Suppressor macrophage (primary cell): ENCODE measurements at regions not wholly inside any gene's neighbourhood (a gene's known extent, or its start where the extent isn't known, plus 50 kb on each side); places are given as distances from the start of the nearest gene placed in this dataset.
"Not testable (repeated sequence)": the region's sequence is repeated elsewhere in the genome, so short reads cannot be mapped to it uniquely, and the experiment has no call there.

Experiments
- DNase-seq, 4 experiments: peaks; one replicate each; pipeline ENCODE4 v3.0.0-alpha.2; 2020 to 2022

GRCh38 chr3:104436506-104436905 lies 930.2 kb upstream of the ALCAM start:
- no peak for DNase-seq

DNA sequence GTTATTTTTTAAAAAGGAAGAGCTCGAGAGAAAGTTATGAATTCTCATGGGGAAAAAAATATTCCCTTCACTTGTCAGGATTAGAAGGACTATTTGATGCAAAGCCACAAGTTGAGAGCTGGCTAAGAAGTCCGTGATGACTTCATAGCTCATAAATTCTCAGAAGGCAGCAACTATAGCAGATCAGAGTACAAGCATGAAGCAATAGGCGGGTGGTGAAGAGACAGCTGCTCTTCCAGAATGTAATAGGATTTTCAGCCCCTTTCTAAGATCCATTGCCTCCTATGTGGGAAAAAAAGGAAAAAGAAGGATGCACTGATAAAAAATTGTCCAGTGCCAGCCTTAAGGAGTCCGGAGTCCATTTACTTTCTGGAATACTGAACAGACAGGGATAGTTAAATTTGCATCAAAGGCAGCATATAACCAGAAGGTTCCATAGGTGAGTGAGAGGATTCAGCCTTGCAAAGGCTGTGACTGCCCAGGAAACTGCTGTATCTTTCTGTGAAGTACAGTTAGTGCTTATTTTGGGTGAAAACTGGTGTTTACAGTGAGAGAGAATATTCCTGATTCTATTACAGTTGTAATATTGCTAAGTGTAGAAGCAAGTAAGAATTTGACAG lies 929.5 kb upstream of the ALCAM start:
- DNase-seq = no peak

DNA sequence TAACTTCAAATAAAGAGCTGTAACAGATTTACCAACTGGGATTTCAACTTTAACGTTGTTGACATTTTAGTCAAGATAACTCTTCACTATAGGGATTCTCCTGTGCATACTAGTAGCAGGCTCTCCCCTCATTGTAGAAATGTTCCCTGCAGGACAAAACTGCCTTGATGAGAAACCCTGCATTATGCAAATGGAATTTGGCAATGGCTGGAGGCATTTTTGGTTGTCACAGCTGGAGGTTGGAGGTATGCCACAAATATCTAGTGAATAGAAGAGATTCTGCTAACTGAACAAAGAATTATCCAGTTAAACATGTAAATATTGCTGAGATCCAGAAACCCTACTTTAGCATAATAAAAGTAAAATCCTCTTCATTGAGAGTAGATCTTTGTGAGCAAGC lies 928.8 kb upstream of the ALCAM start:
- no peak for DNase-seq

DNA sequence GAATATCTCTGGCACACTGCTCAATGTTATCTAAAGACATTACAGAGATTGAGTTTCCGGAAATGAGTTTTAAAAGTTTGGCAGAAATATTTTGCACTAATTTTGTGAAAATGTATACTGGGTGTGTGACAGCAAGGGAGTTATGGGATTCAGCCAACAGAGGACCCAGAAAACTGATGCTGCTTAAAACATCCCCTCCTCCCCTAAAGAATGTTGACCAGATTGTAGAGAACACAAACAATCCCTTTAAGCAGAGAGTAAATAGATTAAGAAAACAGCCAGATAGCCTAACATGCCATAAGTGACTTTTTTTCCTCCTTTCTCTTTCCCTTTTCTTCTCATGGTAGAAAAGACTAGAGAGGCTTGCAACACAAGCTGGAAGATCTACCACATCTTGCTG lies 928.0 kb upstream of the ALCAM start:
- DNase-seq = no peak

DNA sequence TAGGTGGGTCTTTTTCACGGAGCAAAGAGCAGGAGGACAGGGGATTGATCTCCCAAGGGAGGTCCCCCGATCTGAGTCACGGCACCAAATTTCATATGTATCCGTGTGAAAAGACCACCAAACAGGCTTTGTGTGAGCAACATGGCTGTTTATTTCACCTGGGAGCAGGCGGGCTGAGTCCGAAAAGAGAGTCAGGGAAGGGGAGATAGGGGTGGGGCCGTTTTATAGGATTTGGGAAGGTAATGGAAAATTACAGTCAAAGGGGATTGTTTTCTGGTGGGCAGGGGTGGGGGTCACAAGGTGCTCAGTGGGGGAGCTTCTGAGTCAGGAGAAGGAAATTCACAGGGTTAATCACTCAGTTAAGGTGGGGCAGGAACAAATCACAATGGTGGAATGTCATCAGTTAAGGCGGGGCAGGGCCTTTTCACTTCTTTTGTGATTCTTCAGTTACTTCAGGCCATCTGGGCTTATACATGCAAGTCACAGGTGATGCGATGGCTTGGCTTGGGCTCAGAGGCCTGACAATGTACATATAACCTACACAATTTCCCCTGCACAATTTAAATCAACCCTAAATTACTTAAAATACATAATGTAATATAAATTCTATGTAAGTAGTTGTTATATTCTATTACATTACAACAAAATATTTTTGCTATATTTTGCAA lies 921.3 kb upstream of the ALCAM start:
- not testable (repeated sequence) for DNase-seq

DNA sequence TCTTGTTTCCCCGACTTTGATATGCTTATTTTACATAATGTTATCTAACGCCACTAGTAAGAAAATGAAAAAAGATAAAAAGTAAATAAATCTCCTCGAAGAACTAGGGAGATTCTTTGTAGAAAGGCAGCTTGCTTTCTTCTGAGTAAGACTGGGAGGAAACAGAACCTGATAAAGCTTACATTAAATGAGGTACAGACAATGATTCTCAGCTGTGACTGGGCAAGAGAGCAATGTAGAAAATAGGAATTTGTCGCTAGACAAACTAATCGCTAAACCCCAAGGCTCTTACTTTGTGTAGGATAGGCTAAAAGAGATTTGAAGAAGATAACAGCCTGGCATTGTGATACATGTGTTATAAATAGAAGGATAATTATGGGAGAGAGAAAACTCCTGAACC lies 919.0 kb upstream of the ALCAM start:
- no peak for DNase-seq

DNA sequence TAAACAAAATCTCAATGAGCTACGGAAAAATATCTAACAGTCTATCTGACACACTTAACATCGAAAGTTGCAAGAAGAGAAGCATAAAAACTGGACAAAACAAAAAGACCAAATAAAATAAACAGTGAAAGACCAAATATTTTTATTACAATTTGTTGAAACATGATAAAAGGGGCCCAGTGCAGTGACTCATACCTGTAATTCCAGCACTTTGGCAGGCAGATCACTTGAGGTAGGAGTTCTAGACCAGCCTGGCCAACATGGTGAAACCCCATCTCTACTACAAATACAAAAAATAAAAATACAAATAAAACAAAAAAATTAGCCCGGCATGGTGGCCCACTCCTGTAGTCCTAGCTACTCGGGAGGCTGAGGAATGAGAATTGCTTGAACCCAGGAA lies 914.0 kb upstream of the ALCAM start:
- no peak for DNase-seq

DNA sequence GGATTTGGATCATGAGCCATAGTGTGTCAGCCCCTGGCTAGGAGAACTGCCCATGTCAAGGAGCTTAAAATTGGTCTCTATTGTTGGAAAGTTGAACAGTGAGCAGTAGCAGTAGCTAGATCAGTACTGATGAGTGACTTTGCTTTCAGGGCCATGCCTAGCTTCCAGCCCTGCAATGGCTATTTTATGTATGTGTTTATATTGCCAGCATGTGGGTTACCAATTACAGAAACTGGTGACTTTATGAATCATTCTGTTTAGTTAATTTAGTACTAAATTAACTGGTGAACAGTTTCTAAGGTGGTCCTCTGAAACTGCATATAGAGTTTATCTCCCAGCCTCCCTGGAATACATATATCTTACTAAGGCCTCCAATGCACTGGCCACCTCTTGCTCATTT lies 908.1 kb upstream of the ALCAM start:
- DNase-seq = no peak

- DNase-seq = no peak
Observed at GRCh38 chr3:104460477-104461406, 906.0 kb upstream of the ALCAM start.

DNA sequence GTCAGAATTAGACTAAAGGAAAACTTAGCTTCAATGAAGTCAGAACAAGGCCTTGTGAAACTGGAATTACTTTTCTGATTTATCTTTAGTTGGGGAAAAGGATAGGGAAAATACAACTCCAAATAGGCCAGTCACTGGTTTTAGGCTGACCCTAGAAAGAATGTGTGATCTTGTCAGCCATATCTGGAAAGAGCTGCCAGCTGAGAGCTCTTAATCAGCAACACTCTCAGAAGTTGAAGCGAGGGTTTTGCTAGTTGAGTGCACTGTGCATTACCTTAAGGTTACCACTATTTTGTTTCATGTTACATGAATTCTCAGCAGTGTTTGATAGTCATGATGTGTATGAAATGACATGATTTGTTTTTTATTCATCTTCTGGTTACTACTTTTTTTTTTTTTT lies 905.3 kb upstream of the ALCAM start:
- no peak for DNase-seq

- no peak for DNase-seq
Observed at GRCh38 chr3:104472221-104472620, 894.5 kb upstream of the ALCAM start.

- no peak for DNase-seq
Observed at GRCh38 chr3:104474011-104474410, 892.7 kb upstream of the ALCAM start.

DNA sequence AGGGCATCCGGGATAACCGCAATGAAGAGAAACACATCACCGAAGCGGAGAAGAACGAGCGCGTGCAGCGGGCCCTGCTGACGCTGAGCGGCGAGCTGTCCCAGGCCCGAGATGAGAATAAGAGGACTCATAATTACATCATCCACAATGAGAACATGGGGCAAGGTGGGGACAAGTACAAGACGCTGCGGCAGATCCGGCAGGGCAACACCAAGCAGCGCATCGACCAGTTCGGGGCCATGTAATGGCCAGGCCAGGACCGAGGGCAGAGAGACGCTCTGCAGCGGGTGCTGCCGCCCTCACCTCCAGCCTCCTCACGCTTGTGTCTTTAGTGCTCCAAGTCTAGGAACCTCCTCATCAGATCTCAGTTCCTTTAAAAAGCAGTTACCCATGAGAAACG lies 863.7 kb upstream of the ALCAM start:
- DNase-seq = no peak

GRCh38 chr3:104510131-104510849 lies 856.4 kb upstream of the ALCAM start:
- DNase-seq = no peak

DNA sequence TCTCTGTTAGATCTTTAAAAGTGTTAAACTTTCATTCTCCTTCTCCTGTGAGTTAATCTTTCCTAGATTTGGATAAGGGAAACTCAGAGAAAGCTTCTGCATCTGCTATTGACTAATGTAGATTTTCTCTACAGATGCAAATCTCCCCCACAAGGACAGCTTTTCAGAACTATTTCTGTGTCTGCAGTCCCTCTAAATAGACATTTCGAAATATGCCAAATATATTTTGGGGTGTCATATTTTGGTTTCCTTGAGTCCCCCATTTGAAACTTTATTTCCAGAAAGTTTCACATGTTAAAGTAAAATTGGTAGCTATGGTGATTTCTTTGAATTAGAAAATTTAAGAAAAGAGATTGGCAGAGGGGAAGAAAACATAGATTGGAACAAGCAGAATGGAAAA lies 852.3 kb upstream of the ALCAM start:
- no peak for DNase-seq

GRCh38 chr3:104514776-104515175 lies 851.9 kb upstream of the ALCAM start:
- DNase-seq = no peak

GRCh38 chr3:104519068-104519467 lies 847.6 kb upstream of the ALCAM start:
- no peak for DNase-seq

DNA sequence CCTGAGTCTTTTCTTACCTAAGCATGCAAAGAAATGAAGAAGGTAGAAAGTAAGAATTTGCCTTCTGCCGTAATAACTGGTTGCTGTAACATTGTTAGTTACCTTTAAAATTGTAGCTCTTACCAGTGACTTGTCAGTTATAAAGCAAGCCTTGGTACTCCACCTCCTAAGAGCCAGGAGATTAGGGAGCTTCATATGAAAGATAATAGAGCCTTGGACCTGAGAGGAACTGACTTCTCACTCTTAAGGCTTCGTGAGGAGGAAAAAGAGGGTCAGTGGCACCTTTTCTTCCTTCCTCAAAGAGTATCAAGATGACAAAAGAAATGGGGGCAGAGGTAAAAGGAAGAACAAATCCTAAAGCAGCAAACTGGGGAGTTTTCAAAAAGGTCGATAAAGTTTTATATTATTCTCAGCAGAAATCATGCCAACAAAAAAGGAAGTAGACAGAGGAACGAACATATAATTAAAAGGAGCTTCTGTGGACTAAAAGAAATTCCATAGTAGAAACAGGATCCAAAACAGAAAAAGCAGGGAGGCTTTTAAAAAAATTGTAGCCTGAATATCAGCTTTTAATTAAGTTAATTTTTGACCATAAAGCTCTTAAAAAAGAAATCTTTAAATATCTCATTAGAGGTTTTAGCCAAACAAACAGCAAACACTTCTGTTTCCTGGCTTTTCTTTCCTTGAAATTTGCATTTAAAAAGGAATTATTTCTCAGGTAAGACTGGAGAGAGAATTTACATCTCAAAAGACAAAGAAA lies 847.1 kb upstream of the ALCAM start:
- peak in 1 of 4 experiments; percentile 7 for DNase-seq

DNA sequence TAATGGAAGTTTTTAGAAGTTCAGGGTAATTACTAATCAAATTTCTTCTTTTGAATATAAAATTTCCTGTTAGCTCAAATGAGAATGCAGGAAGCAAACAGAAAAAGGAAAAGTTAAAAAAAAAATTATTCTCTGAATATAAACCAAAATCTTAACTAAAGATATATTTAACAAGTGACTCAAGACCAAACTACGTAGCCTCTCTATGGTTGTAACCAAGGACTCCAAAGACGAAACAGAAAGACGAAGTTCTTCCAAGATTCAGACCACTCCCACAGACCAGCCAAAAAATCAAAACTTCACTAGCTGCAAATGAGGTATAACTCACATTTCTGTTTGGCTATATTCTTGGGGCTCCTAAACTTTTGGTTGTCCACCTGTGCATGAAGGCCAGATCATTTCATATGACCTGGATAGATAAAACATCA lies 846.5 kb upstream of the ALCAM start:
- DNase-seq = no peak

DNA sequence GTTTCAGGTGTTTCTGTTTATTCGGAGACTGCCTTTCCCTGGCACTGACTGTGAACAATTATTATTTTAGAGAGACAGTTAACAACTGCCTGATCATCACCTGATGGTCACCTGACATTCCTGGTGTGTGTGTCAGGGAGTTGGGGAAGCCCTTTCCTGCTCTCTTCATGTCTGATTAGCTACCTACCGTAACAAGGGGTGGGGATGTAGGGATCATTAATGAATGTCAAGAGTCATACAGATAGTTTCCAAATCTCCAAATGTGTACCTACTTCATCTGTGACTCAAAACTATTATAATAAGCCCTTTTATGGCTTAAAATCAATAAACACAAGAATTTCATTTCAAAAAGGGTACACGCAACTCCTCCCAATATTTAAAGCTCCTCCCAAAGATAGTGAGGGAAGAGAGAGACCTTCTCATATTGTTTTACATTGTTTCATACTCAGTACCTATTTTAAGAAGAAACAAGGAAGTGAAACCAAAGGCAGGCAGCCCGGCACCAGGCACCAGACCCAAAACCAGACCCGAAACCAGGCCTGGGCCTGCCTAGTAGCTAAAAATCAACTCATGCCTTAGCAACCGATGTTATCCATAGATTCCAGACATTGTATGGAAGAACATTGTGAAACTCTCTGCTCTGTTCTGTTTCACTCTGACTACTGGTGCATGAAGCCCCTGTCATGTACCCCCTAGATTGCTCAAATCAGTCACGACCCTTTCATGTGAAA lies 844.9 kb upstream of the ALCAM start:
- peak; percentile 7 to 13 (median 9) for DNase-seq

DNA sequence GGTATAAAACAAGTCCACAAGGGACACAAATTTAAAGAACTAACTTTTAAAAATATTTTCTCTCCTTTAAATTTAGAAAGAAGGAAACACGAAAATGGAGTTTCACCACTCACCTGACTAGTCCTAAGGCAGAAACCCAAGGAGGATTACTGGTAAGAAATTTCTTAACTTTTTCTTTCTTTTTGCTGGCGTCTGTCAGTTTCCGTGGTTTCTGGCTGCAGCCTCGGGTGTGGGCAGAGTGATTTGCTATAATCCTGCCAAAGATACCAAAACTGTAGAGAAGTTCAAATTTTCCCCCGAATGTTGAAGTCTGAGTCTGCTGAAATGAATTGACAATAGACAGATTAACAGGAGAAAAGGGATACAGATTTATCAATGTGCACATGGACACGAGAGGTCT lies 843.6 kb upstream of the ALCAM start:
- no peak for DNase-seq
